Caco-2 (cell line): ENCODE measurements at regions not wholly inside any gene's neighbourhood (a gene's known extent, or its start where the extent isn't known, plus 50 kb on each side); places are given as distances from the start of the nearest gene placed in this dataset.

Source experiments
- BruUV-seq: library from RNA; stranded (reverse); fragments of 400-500 nt; replicated peaks from 2 replicates; lab custom pipeline; 2021; lab: Mats Ljungman, UMichigan
- CTCF ChIA-PET: fragments of 300-600 bp; sonication (Branson Sonifier 250); formaldehyde crosslinking; loops from one replicate; lab custom pipeline; 2022; ENCODE audit warnings: antibody characterized with exemption; lab: Charles Lee
- POLR2A ChIA-PET: fragments of 300-600 bp; sonication (Branson Sonifier 250); formaldehyde crosslinking; loops from one replicate; lab custom pipeline; 2022; ENCODE audit warnings: antibody characterized with exemption; lab: Charles Lee
- DNase-seq, 2 experiments: peaks; one replicate each; pipeline versions ENCODE4 v3.0.0 to v3.0.0-alpha.2; 2020 to 2022
- H3K27me3 ChIP-seq: replicated peaks from 2 replicates; pipeline ENCODE4 v1.6.0; 2011; ENCODE audit warnings: low read length; ENCODE audit not compliant: control insufficient read depth, insufficient read depth
- H3K36me3 ChIP-seq: 2 replicates; pipeline ENCODE4 v1.5.1; 2011; ENCODE audit warnings: low read length; ENCODE audit not compliant: control insufficient read depth, insufficient read depth
- H3K4me1 ChIP-seq: fragments of 250-450 bp; sonication (Bioruptor Pico); 2 replicates; pipeline ENCODE4 v1.5.1; 2020; ENCODE audit warnings: mild to moderate bottlenecking
- H3K4me3 ChIP-seq: 2 replicates; pipeline ENCODE4 v1.5.1; 2011; ENCODE audit warnings: low read depth, mild to moderate bottlenecking, control low read depth, low read length
- H3K9me3 ChIP-seq: fragments of 250-450 bp; sonication (Bioruptor Pico); 2 replicates; pipeline ENCODE4 v1.5.1; 2020; ENCODE audit warnings: mild to moderate bottlenecking, moderate library complexity
- H3K27ac Mint-ChIP-seq: one replicate; pipeline ENCODE4 v1.8.0; 2022; ENCODE audit warnings: mixed read lengths; ENCODE audit not compliant: unreplicated experiment
- H3K27me3 Mint-ChIP-seq: one replicate; pipeline ENCODE4 v1.8.0; 2022; ENCODE audit warnings: mixed read lengths; ENCODE audit not compliant: insufficient read depth, unreplicated experiment
- H3K36me3 Mint-ChIP-seq: one replicate; pipeline ENCODE4 v1.8.0; 2022; ENCODE audit warnings: mild to moderate bottlenecking, mixed read lengths; ENCODE audit not compliant: insufficient read depth, unreplicated experiment
- H3K4me1 Mint-ChIP-seq: one replicate; pipeline ENCODE4 v1.8.0; 2022; ENCODE audit warnings: low read depth, mixed read lengths; ENCODE audit not compliant: unreplicated experiment
- H3K4me3 Mint-ChIP-seq: one replicate; pipeline ENCODE4 v1.8.0; 2022; ENCODE audit warnings: mild to moderate bottlenecking, moderate library complexity, mixed read lengths; ENCODE audit not compliant: unreplicated experiment
- H3K9me3 Mint-ChIP-seq: one replicate; pipeline ENCODE4 v1.8.0; 2022; ENCODE audit warnings: mixed read lengths; ENCODE audit not compliant: unreplicated experiment
- intact Hi-C: fragments of 100-400 bp; cut with micrococcal nuclease; formaldehyde crosslinking; loops from one replicate; pipeline ENCODE4 v1.10.0; 2022; ENCODE audit not compliant: unreplicated experiment
- TF ChIP-seq, protein P1 (sequence below), 2 experiments: fragments of 200-600 bp in 1 of 2; IDR thresholded peaks; 1 replicate in 1 of 2; 2 replicates in 1 of 2; pipeline versions ENCODE4 v1.5.1 to v1.8.0; 2011 to 2022; ENCODE audit warnings: antibody characterized with exemption in 1 of 2, control low read depth in 1 of 2, inconsistent platforms in 1 of 2, low read depth in 1 of 2, low read length in 1 of 2, mild to moderate bottlenecking in 1 of 2, moderate library complexity in 1 of 2; ENCODE audit not compliant: insufficient read depth in 1 of 2, severe bottlenecking in 1 of 2, unreplicated experiment in 1 of 2

- Histone ChIP-seq H3K4me1 (0 out of 2 replicates have a peak, but pooled peaks cover 4% of the 10 kb centered on the region), H3K4me3 (no peak overlapping the region), H3K27me3 (no peaks in the 10 kb centered on the region), H3K36me3 (no peaks in the 10 kb centered on the region), H3K9me3 (no peaks in the 10 kb centered on the region)
- Mint-ChIP-seq H3K4me1 (peaks cover 6% of the 10 kb centered on the region), H3K36me3 (no peaks in the 10 kb centered on the region), H3K4me3 (no peak overlapping the region), H3K27me3 (no peaks in the 10 kb centered on the region), H3K9me3 (no peaks in the 10 kb centered on the region), H3K27ac (no peak overlapping the region)
- CTCF ChIA-PET, result no interaction called here
- TF ChIP-seq, protein P1, sequence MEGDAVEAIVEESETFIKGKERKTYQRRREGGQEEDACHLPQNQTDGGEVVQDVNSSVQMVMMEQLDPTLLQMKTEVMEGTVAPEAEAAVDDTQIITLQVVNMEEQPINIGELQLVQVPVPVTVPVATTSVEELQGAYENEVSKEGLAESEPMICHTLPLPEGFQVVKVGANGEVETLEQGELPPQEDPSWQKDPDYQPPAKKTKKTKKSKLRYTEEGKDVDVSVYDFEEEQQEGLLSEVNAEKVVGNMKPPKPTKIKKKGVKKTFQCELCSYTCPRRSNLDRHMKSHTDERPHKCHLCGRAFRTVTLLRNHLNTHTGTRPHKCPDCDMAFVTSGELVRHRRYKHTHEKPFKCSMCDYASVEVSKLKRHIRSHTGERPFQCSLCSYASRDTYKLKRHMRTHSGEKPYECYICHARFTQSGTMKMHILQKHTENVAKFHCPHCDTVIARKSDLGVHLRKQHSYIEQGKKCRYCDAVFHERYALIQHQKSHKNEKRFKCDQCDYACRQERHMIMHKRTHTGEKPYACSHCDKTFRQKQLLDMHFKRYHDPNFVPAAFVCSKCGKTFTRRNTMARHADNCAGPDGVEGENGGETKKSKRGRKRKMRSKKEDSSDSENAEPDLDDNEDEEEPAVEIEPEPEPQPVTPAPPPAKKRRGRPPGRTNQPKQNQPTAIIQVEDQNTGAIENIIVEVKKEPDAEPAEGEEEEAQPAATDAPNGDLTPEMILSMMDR (IDR thresholded peaks at IDR 0.05; ENCODE audit: insufficient read depth in 1 of 2, low read depth in 1 of 2, low read length in 1 of 2, severe bottlenecking in 1 of 2, unreplicated experiment in 1 of 2), result no peak
- no peak for DNase-seq
- no TSS peak for BruUV-seq
- POLR2A ChIA-PET, result no interaction called here
- intact Hi-C loops, result no loop called here
Measured at GRCh38 chr10:78991187-78991586, 77.6 kb upstream of the ZMIZ1 start.

- POLR2A ChIA-PET, result no interaction called here
- no TSS peak for BruUV-seq
- Mint-ChIP-seq H3K27ac (no peak overlapping the region), H3K4me1 (no peaks in the 10 kb centered on the region), H3K36me3 (no peaks in the 10 kb centered on the region), H3K27me3 (no peaks in the 10 kb centered on the region), H3K9me3 (no peaks in the 10 kb centered on the region), H3K4me3 (no peak overlapping the region)
- TF ChIP-seq, protein P1 (IDR thresholded peaks at IDR 0.05; ENCODE audit: insufficient read depth in 1 of 2, low read depth in 1 of 2, low read length in 1 of 2, severe bottlenecking in 1 of 2, unreplicated experiment in 1 of 2), result no peak
- intact Hi-C loops, result no loop called here
- H3K4me1 ChIP-seq, result no peaks in the 10 kb centered on the region
- H3K36me3 ChIP-seq, result no peaks in the 10 kb centered on the region
- CTCF ChIA-PET, result no interaction called here
- DNase-seq, result no peak
- H3K4me3 ChIP-seq, result no peak overlapping the region
- H3K9me3 ChIP-seq, result no peaks in the 10 kb centered on the region
- H3K27me3 ChIP-seq, result no peaks in the 10 kb centered on the region
Measured at GRCh38 chr10:78992333-78992732, 76.4 kb upstream of the ZMIZ1 start.

DNA sequence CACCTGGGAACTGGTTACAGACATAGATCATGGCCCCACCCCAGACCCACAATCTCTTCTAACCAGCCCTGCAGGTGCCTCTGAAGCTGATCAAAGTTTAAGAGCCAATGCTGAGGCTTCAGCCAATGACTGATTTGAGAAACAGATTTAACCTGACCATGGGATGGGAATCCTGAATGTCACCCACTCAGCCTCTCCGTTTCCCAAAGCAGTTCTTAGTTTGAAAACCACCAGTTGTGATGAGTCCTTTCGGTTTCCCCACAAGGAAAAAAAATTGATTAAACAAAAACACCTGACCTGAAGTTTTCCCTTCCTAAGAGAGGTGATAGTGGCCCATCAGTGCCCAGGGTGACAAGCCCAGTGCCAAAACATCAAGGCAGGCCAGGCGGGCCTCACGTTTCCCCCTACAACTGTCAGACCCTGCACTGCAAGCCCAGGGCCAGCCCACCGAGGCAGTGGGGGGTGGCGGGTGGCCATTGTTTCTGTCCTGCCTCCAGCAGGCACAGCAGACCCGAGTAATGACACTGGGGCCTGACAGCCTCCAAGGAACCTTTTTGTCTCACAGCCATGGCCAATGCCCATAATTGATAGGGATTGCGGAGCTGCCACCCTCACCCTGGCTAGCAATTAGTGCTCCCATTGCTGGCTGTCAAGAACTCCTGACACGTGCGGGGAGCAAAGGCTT is 75.4 kb upstream of the ZMIZ1 start:
- no peak for DNase-seq
- H3K27ac Mint-ChIP-seq, result no peak overlapping the region
- no peaks in the 10 kb centered on the region for H3K9me3 ChIP-seq
- POLR2A ChIA-PET, result no interaction called here
- H3K27me3 Mint-ChIP-seq, result no peaks in the 10 kb centered on the region
- TF ChIP-seq, protein P1 (IDR thresholded peaks at IDR 0.05; ENCODE audit: insufficient read depth in 1 of 2, low read depth in 1 of 2, low read length in 1 of 2, severe bottlenecking in 1 of 2, unreplicated experiment in 1 of 2), result no peak
- intact Hi-C loops, result no loop called here
- CTCF ChIA-PET, result no interaction called here
- H3K9me3 Mint-ChIP-seq, result no peaks in the 10 kb centered on the region
- no peaks in the 10 kb centered on the region for H3K36me3 ChIP-seq
- no TSS peak for BruUV-seq
- no peak overlapping the region for H3K4me3 ChIP-seq
- H3K4me1 ChIP-seq, result no peaks in the 10 kb centered on the region
- H3K36me3 Mint-ChIP-seq, result no peaks in the 10 kb centered on the region
- H3K27me3 ChIP-seq, result no peaks in the 10 kb centered on the region
- no peak overlapping the region for H3K4me3 Mint-ChIP-seq
- no peaks in the 10 kb centered on the region for H3K4me1 Mint-ChIP-seq
